GF-D8 (cell line): ENCODE measurements at regions not wholly inside any gene's neighbourhood (a gene's known extent, or its start where the extent isn't known, plus 50 kb on each side); places are given as distances from the start of the nearest gene placed in this dataset.
"Not testable (repeated sequence)": the region's sequence is repeated elsewhere in the genome, so short reads cannot be mapped to it uniquely, and the experiment has no call there.

Experiments used
- DNase-seq: peaks from one replicate; lab custom pipeline; 2025; lab: John Stamatoyannopoulos, UW

DNA sequence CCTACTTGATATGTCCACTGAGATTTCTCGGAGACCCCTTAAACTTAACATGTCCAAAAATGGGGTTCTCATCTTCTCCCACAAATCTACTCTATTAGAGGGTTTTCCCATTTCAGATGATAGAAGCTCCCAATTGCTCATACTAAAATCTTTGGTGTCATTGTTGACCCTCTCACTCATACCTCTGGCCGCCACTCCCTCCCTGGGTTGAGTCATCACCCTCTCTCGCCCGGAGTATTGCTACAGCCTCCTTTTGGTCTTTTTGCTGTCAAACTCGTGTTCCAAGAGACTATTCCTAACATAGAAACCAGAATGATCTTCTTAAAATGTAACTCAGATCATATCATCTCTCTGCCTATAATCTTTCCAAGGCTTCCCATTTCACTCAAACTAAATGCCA is 91.0 kb upstream of the GNAQ start:
- no peak for DNase-seq

DNA sequence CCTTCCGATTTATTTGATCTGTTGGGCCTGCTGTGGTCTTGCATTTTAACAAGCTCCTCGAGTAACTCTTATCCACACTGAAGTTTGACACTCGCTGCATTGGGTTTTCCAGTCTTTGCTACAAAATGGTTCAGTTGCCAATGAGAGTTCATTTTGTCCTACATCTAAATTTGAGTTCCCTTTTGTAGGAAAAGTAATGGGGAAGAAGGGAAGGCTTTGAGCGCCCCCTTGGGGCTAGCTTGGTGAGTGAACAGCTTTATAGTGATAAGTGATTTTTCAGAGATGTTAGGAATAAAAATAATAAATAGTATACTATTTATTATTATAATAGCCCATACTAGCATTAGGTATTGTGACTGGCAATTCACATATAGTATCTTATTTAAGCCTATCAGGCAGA is 89.9 kb upstream of the GNAQ start:
- peak; percentile 43 for DNase-seq

DNA sequence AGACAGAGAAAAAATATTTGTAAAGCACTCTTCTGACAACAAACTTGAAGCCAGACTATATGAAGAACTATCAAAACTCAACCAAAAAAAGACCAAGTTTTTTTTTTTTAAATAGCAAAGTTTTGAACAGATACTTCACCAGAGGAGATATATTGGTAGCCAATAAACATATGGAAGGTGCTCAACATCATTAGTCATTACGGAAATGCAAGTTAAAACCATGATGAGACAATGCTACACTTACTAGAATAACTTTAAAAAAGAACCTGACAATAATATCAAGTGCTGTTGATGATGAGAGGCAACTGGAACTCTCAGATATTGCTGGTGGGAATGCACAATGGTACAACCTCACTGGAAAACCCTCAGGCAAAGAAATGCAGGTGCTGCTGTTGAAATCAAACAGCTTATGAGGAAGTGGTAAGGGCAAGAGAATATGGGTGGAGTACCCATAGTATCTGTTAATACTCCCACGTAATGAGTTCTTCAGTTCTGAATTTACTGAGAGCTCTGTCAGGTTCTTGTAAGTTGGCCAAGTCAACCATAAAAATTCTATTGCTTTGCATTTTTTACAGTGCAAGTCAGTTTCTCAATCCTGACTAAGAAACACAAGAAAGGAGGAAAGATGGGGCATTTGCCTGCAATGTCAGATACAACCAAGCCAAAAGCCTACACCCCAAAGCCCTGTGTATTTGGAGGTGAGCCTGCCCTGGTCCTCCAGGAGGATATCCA is 87.3 kb upstream of the GNAQ start:
- peak; percentile 98 for DNase-seq

DNA sequence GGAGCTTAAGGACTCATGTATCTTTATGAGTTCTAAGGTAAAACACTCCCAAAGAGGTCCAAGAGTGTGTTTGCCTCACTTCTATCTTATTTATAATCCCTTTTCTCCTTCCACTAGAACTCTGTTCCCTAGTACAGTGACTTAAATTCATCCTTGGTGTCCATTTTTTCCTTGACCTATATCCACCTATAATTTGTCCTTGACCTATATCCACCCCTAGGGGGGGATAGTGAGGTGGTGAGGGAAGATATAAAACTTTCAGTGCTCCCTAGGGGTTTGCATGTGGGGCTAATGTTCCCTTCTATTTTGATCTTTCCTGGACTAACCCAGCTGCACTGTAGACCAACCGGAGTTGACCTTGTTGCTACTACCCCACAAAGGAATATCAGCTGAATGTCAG is 83.5 kb upstream of the GNAQ start:
- no peak for DNase-seq

DNA sequence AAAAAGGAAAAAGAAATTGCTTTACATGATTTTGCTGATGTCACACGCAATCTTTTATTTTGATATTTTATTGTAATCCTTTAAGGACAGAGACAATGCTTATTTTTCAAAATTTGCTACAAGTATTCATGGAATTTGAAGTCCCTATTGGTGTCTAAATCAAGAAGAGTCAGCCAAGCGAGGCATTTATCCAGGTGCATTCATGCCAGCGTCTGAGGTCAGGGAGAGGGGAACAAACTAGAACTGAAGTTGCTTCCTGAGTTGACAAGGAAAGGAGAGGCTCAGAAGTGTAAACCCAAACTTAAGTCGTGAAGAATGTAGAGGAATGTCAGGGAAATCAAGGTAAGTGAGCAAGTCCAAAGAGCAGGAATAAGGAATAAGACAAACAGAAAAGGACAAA is 83.0 kb upstream of the GNAQ start:
- DNase-seq: no peak

DNA sequence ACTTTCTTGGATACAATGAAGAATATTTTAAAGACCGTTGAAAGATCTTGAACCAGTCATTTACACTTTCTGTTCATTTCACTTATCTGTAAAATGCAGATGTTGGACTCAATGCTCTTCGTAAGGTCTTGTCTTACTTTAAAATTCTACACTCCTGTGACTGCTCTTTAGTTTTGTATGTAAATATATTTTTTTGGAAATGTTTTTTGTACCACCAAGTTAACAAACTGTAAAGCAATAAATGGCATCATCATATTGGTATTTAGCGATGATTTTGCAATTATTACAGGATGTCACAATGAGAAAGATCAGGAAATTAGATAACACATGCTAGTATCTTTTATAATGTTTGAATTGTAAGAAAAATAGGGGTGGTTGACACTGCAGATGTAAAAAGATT is 80.8 kb upstream of the GNAQ start:
- no peak for DNase-seq

GRCh38 chr9:78112004-78112403 is 80.4 kb upstream of the GNAQ start:
- no peak for DNase-seq

GRCh38 chr9:78109075-78109474 is 77.5 kb upstream of the GNAQ start:
- no peak for DNase-seq

DNA sequence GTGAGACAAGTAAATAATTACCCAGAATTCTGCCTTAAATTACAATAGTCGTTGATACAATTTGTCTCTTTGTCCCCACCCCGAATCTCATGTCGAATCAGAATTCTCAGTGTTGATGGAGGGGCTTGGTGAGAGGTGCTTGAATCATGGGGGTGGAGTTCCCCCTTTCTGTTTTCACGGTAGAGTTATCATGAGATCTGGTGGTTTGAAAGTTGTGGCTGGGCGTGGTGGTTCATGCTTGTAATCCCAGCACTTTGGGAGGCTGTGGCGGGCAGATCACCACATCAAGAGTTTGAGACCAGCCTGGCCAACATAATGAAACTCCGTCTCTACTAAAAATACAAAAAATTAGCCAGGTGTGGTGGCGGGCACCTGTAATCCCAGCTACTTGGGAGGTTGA is 75.0 kb upstream of the GNAQ start:
- DNase-seq: not testable (repeated sequence)

DNA sequence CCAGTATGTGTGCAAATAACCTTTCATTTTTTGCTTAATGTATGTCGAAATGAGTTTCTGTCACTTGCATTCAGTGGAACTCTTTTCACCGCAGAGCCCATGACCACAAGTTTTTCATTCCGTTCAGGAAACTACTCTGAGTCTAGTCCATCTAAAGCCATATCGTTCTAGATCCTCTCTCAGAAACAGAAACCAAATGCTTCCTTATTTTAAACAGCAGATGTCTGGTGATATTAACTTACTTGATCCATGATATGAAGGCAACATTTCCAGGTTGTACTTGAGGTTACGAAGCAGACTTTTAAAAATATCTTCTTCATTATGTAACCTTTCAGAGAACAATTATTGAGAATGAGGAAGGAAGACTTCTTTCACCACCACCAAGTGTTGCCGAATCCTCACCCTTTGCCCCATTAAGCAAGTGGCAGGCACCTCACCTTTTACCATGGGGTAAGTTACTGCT is 72.4 kb upstream of the GNAQ start:
- peak; percentile 99 for DNase-seq

GRCh38 chr9:78101247-78101646 is 69.6 kb upstream of the GNAQ start:
- DNase-seq: no peak

DNA sequence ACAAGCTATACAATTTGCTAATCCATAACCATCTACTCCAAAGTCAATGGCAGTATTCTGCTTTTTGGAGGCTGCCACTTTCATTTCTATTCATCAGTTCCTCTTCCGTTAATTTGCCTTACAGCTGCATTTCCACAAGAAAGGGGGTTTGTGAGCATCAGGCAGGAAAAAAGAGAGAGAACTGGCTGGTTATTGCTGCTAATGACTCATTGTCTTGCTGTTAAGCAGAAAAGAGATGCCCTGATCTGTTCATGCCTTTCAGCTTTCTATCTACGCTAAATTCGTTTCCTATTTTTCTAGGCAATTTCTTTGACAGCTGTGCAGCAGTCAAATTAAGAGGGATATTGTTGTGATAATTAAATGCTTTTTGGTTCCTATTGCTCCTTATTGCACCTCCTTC is 65.9 kb upstream of the GNAQ start:
- peak; percentile 64 for DNase-seq

- DNase-seq: no peak
These were observed 60.1 kb upstream of the GNAQ start for GRCh38 chr9:78091731-78092130.

- DNase-seq: no peak
These were observed 57.5 kb upstream of the GNAQ start for GRCh38 chr9:78089111-78089510.

DNA sequence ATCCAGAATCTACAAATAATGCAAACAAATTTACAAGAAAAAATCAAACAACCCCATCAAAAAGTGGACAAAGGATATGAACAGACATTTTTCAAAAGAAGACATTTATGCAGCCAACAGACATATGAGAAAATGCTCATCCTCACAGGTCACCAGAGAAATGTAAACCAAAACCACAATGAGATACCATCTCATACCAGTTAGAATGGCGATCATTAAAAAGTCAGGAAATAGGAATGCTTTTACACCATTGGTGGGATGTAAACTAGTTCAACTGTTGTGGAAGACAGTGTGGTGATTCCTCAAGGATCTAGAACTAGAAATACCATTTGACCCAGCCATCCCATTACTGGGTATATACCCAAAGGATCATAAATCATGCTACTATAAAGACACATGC is 56.6 kb upstream of the GNAQ start:
- DNase-seq: not testable (repeated sequence)
